ENCODE measurements at regions not wholly inside any gene's neighbourhood (a gene's known extent, or its start where the extent isn't known, plus 50 kb on each side); places are given as distances from the start of the nearest gene placed in this dataset.

DNA sequence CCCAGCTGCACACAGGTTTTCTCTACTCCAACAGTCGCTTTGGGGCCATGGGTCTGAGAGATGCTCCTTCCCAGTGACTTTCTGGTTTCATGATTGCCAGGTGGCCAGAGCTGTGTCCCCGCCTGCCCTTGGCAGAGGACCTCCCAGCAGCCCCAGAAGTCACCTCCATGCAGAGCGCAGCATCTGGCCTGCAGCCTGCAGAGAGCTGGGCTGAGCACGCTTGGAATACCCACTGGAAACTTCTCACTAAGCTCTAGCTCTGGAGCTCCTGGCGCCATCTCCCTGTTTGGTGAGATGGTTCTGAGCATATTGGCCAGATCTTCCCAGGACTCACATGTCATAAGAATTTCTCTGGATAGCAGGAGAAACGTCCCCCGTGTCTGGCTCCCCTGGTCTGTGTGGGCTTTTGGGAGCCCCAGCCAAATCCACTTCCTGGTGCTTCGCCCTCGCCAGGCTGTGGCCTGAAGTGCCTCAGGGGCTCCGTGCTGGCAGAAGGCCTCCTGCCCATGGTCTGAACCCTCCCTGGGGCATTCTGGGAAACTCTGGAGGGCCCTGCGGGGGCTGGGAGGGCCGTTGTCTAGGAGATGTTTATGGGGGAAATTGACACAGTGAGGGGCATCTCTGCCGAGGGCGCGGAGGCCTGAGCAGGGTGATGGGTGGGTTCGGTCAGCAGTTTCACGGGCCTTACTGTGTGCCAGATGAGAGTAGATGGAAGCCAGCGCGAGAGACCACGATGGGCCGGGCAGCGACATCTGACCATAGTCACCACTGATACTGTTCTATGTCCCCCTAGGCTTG lies 73.2 kb upstream of the CIBAR2 start:
- H3K36me3 Mint-ChIP-seq (ENCODE audit: low read depth) = peaks cover 3% of the 10 kb centered on the region
- ATAC-seq (no peak), DNase-seq (no peak)
- ChIA-PET POLR2A (no interaction called here), CTCF (no interaction called here)
- no peaks in the 10 kb centered on the region for H3K4me1 Mint-ChIP-seq (ENCODE audit: low read depth)
- peaks cover 20% of the 10 kb centered on the region for H3K9me3 Mint-ChIP-seq (ENCODE audit: insufficient read depth)
- H3K27me3 Mint-ChIP-seq (ENCODE audit: low read depth) = peaks cover 8% of the 10 kb centered on the region
- no peak overlapping the region for H3K4me3 Mint-ChIP-seq
- H3K27ac Mint-ChIP-seq = no peak overlapping the region

DNA sequence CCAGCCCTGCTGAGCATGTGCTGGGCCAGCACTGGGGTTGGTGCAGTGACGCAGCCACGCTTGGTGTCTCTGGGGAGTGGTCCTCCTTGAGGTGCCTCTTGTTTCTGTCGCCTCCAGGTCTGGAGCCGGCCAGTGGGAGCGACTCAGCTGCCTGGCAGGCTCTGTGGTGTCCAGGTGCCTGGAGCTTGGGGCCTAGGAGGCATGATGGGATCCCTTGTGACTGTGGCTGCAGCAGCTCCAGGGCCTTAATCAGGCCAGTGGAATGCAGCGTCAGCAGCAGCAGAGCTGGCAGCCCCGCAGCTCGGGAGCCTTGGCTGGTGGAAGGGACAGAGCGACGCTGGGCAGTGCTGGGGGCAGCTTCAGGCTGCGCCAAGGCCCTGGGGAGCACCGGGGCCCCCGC lies 74.7 kb upstream of the CIBAR2 start:
- Mint-ChIP-seq H3K27ac (no peak overlapping the region), H3K27me3 (ENCODE audit: low read depth) (peaks cover 8% of the 10 kb centered on the region), H3K4me1 (ENCODE audit: low read depth) (no peaks in the 10 kb centered on the region), H3K4me3 (no peak overlapping the region), H3K36me3 (ENCODE audit: low read depth) (peaks cover 3% of the 10 kb centered on the region), H3K9me3 (ENCODE audit: insufficient read depth) (peaks cover 20% of the 10 kb centered on the region)
- ATAC-seq = no peak
- DNase-seq = no peak
- POLR2A ChIA-PET = no interaction called here
- CTCF ChIA-PET = no interaction called here

- ChIA-PET CTCF (no interaction called here), POLR2A (no interaction called here)
- Mint-ChIP-seq H3K9me3 (ENCODE audit: insufficient read depth) (peaks cover 20% of the 10 kb centered on the region), H3K4me1 (ENCODE audit: low read depth) (no peaks in the 10 kb centered on the region), H3K27me3 (ENCODE audit: low read depth) (peaks cover 8% of the 10 kb centered on the region), H3K27ac (no peak overlapping the region), H3K4me3 (no peak overlapping the region), H3K36me3 (ENCODE audit: low read depth) (peaks cover 3% of the 10 kb centered on the region)
- ATAC-seq = no peak
- no peak for DNase-seq
Measured at GRCh38 chr16:85187447-85187846, 75.2 kb upstream of the CIBAR2 start.

- ChIA-PET CTCF (no interaction called here), POLR2A (no interaction called here)
- Mint-ChIP-seq H3K36me3 (ENCODE audit: low read depth) (peaks cover 3% of the 10 kb centered on the region), H3K27ac (no peak overlapping the region), H3K9me3 (ENCODE audit: insufficient read depth) (peaks cover 20% of the 10 kb centered on the region), H3K27me3 (ENCODE audit: low read depth) (peaks cover 8% of the 10 kb centered on the region), H3K4me1 (ENCODE audit: low read depth) (no peaks in the 10 kb centered on the region), H3K4me3 (no peak overlapping the region)
- ATAC-seq = no peak
- DNase-seq = no peak
Measured at GRCh38 chr16:85187886-85188285, 75.6 kb upstream of the CIBAR2 start.

DNA sequence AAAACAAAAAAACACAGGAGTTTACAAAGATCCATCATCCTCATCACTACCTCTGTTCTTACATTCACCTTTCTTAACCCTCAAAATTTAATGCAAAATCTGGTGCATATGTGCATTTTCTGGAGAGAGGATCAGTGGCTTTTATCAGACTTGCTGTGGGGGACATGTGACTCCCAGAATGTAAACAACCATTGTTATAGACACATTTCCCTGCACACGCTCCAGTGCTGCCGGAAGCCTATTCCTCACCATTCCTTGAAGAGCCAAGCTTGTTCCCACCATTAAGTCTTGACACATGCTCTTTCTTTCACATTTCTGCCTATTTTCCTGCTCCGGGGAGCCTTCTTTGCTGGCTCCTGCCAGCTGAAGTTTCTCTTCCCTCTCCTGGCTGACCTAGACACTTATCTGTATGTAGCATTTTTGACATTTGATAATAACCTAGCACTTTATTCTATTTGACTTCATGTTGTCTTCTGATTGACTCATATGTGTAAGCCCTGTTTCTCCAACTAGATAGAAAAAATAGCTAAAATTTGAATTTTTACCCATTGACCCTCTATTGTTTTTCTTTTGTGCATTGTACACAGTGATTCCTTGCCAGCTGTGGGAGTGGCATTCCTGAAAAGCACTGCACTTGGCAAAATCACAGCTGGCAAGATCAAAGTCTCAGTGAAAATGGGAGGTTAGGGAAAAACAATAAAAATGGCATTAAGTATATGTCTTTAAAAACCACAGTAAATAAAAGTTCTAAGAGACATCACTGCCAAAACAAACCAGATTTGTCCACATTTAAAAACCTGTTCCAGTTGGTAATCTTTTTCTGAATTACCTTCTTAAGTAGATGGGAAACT lies 76.8 kb upstream of the CIBAR2 start:
- no peak overlapping the region for H3K27ac Mint-ChIP-seq
- ChIA-PET POLR2A (interaction anchor here (0.6 kb wide), 1 partner anchor 940 kb away, joined by 3 read pairs; no protein-coding TSS in a partner anchor), CTCF (interaction anchor here (0.7 kb wide), 1 partner anchor 141 kb away, joined by 3 read pairs; no protein-coding TSS in a partner anchor)
- peaks cover 3% of the 10 kb centered on the region for H3K36me3 Mint-ChIP-seq (ENCODE audit: low read depth)
- peaks cover 10% of the 10 kb centered on the region for H3K9me3 Mint-ChIP-seq (ENCODE audit: insufficient read depth)
- DNase-seq = no peak
- ATAC-seq = no peak
- no peak overlapping the region for H3K4me3 Mint-ChIP-seq
- no peaks in the 10 kb centered on the region for H3K4me1 Mint-ChIP-seq (ENCODE audit: low read depth)
- peaks cover 8% of the 10 kb centered on the region for H3K27me3 Mint-ChIP-seq (ENCODE audit: low read depth)

- Mint-ChIP-seq H3K4me1 (ENCODE audit: low read depth) (no peaks in the 10 kb centered on the region), H3K27me3 (ENCODE audit: low read depth) (peaks cover 8% of the 10 kb centered on the region), H3K27ac (no peak overlapping the region), H3K9me3 (ENCODE audit: insufficient read depth) (no peaks in the 10 kb centered on the region), H3K4me3 (no peak overlapping the region), H3K36me3 (ENCODE audit: low read depth) (no peaks in the 10 kb centered on the region)
- DNase-seq (no peak), ATAC-seq (no peak)
- ChIA-PET POLR2A (no interaction called here), CTCF (no interaction called here)
Measured at GRCh38 chr16:85190572-85190971, 78.3 kb upstream of the CIBAR2 start.

DNA sequence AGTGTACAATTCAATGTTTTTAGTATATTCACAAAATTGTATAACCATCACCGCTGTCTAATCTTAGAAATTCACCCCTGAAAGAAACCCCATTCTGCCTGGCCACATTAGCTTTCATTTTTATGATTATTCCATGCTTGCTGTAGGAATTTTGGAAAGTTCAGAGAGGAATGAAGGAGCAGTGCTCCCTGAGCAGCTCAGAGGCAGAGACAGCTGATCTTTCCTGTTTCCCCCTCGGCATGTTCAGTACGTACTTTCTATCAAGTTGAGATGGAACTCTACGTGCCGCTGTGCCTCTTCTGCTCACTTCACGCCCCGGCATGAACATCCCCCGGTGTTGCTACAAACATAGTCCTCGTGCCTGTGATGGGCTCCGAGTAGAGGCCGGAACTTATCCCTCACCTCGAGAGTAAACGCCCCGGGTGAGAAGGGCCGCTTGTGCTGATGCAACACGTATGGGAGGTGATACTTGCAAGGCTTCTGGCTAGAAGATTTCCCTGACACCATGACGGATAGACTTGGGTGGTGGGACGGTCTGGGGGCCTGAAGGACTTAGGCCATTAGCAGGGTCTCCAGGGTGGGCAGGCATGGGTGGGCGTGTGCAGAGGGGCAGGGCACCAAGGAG lies 79.2 kb upstream of the CIBAR2 start:
- CTCF ChIA-PET = no interaction called here

GRCh38 chr16:85192238-85193114 lies 80.2 kb upstream of the CIBAR2 start:
- CTCF ChIA-PET = no interaction called here
- H3K4me1 Mint-ChIP-seq (ENCODE audit: low read depth) = no peaks in the 10 kb centered on the region

More for the DNA sequence above, 79.2 kb upstream of the CIBAR2 start:
- H3K27me3 Mint-ChIP-seq (ENCODE audit: low read depth) = peaks cover 8% of the 10 kb centered on the region
- ATAC-seq (no peak), DNase-seq (no peak)
- H3K4me3 Mint-ChIP-seq = no peak overlapping the region
- POLR2A ChIA-PET = no interaction called here
- no peaks in the 10 kb centered on the region for H3K4me1 Mint-ChIP-seq (ENCODE audit: low read depth)
- no peak overlapping the region for H3K27ac Mint-ChIP-seq
- no peaks in the 10 kb centered on the region for H3K9me3 Mint-ChIP-seq (ENCODE audit: insufficient read depth)
- H3K36me3 Mint-ChIP-seq (ENCODE audit: low read depth) = no peaks in the 10 kb centered on the region

GRCh38 chr16:85193115-85193493 lies 80.8 kb upstream of the CIBAR2 start:
- ATAC-seq (no peak), DNase-seq (no peak)
- H3K27me3 Mint-ChIP-seq (ENCODE audit: low read depth) = peaks cover 8% of the 10 kb centered on the region
- H3K27ac Mint-ChIP-seq = no peak overlapping the region
- no peaks in the 10 kb centered on the region for H3K9me3 Mint-ChIP-seq (ENCODE audit: insufficient read depth)
- POLR2A ChIA-PET = no interaction called here
- CTCF ChIA-PET = no interaction called here
- H3K4me1 Mint-ChIP-seq (ENCODE audit: low read depth) = no peaks in the 10 kb centered on the region
- no peak overlapping the region for H3K4me3 Mint-ChIP-seq
- no peaks in the 10 kb centered on the region for H3K36me3 Mint-ChIP-seq (ENCODE audit: low read depth)

More at GRCh38 chr16:85192238-85193114, 80.2 kb upstream of the CIBAR2 start:
- no peak overlapping the region for H3K27ac Mint-ChIP-seq
- POLR2A ChIA-PET = no interaction called here
- DNase-seq = no peak
- peaks cover 8% of the 10 kb centered on the region for H3K27me3 Mint-ChIP-seq (ENCODE audit: low read depth)
- H3K9me3 Mint-ChIP-seq (ENCODE audit: insufficient read depth) = no peaks in the 10 kb centered on the region
- H3K36me3 Mint-ChIP-seq (ENCODE audit: low read depth) = no peaks in the 10 kb centered on the region
- no peak for ATAC-seq
- no peak overlapping the region for H3K4me3 Mint-ChIP-seq

GRCh38 chr16:85193876-85194275 lies 81.6 kb upstream of the CIBAR2 start:
- POLR2A ChIA-PET = no interaction called here
- no peaks in the 10 kb centered on the region for H3K4me1 Mint-ChIP-seq (ENCODE audit: low read depth)
- CTCF ChIA-PET = no interaction called here
- H3K4me3 Mint-ChIP-seq = no peak overlapping the region
- H3K27ac Mint-ChIP-seq = no peak overlapping the region
- H3K36me3 Mint-ChIP-seq (ENCODE audit: low read depth) = no peaks in the 10 kb centered on the region
- DNase-seq (no peak), ATAC-seq (no peak)
- no peaks in the 10 kb centered on the region for H3K9me3 Mint-ChIP-seq (ENCODE audit: insufficient read depth)
- H3K27me3 Mint-ChIP-seq (ENCODE audit: low read depth) = peaks cover 8% of the 10 kb centered on the region

DNA sequence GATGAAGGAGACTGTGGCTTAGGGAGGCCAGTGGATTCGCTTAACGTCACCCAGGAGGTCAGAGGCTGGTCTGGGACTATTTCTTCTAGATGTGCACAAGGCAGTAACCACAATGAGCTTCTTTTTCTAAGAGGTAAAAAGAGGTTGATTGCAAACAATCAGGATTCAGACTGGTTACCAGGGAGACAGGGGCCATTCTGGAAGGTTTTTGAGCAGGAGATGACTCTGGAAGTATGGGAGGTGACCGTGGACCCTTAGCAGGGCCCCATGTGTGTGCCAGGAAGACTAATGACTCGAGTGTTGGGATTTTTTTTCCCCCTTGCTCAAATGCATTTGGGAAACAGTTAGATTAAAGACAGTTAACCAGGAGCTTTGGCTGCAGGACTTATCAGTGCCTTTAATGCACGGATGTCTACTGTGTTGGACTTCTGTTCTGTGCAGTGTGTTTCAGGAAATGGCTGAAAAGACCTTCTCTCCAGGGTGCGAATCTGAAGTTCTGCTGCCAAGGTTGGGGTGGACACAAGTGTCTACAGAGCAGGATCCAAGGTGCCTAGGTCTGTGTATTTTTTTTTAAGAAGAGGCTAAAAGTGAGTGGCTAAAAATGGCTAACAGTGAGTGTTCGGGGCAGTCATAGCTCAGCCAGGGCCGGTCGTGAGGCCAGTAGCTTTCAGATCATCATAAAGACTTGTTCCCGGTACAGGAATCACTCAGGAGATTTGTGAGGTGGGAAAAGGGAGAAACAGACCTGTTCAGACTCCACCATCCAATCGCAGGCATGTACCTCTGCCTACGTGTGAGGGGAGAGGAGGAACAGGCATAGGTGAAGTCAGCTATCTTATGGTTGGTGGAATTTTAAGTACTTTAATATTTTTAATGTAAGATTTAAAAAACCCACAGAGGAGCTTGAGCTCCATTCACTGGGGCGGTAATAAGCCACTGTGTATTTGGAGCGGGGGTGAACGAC lies 82.3 kb upstream of the CIBAR2 start:
- DNase-seq (no peak), ATAC-seq (no peak)
- Mint-ChIP-seq H3K4me3 (no peak overlapping the region), H3K27ac (no peak overlapping the region), H3K27me3 (ENCODE audit: low read depth) (peaks cover 3% of the 10 kb centered on the region), H3K4me1 (ENCODE audit: low read depth) (no peaks in the 10 kb centered on the region), H3K9me3 (ENCODE audit: insufficient read depth) (no peaks in the 10 kb centered on the region), H3K36me3 (ENCODE audit: low read depth) (no peaks in the 10 kb centered on the region)
- POLR2A ChIA-PET = no interaction called here
- CTCF ChIA-PET = interaction anchor here (0.6 kb wide), 1 partner anchor 80 kb away, joined by 3 read pairs; no protein-coding TSS in a partner anchor
